T-helper 17 cell (primary cell): ENCODE measurements at regions not wholly inside any gene's neighbourhood (a gene's known extent, or its start where the extent isn't known, plus 50 kb on each side); places are given as distances from the start of the nearest gene placed in this dataset.
"Not testable (repeated sequence)": the region's sequence is repeated elsewhere in the genome, so short reads cannot be mapped to it uniquely, and the experiment has no call there.

Source experiments
- ATAC-seq: fragments of 150-1000 bp; cut with Tn5 transposase; 2 replicates; pipeline ENCODE4 v1.10.0; 2021; ENCODE audit warnings: mild to moderate bottlenecking, moderate library complexity
- DNase-seq, 3 donors: peaks; one replicate each; pipeline versions ENCODE4 v3.0.0 to v3.0.0-alpha.2; 2020 to 2021
- H3K9me3 ChIP-seq: one replicate; pipeline ENCODE4 v1.7.0; 2013; ENCODE audit warnings: low read length, mild to moderate bottlenecking; ENCODE audit not compliant: control insufficient read depth, poor library complexity, severe bottlenecking
- H3K27ac Mint-ChIP-seq: one replicate; pipeline ENCODE4 v1.8.0; 2022; ENCODE audit warnings: mild to moderate bottlenecking, moderate library complexity, mixed read lengths
- H3K27me3 Mint-ChIP-seq: one replicate; pipeline ENCODE4 v1.8.0; 2022; ENCODE audit warnings: mixed read lengths
- H3K36me3 Mint-ChIP-seq: one replicate; pipeline ENCODE4 v1.8.0; 2022; ENCODE audit warnings: low read depth, mixed read lengths
- H3K4me1 Mint-ChIP-seq: one replicate; pipeline ENCODE4 v1.8.0; 2022; ENCODE audit warnings: mild to moderate bottlenecking, mixed read lengths
- H3K4me3 Mint-ChIP-seq: one replicate; pipeline ENCODE4 v1.8.0; 2022; ENCODE audit warnings: mild to moderate bottlenecking, moderate library complexity, mixed read lengths

DNA sequence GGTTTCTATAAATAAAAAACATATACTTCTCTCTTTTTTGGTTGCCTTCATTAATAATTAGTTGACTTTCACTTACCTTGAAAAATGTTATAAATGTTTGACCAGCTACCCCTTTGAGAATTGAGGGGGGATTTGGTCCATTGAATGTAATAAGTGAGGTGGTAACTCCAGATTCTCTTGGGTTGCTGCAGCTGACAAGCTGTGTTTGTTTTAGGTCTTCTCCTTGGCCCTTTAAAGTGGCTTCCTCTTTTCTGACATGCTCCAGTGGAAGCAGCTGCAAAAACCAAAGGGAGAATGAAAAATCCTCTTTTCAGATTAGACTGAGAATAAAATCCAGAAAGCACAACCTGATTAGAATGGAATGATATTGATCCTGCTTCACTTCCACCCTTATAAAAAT, 410.5 kb downstream of the TMEM38B start:
- Mint-ChIP-seq H3K27me3 (no peaks in the 10 kb centered on the region), H3K36me3 (no peaks in the 10 kb centered on the region), H3K4me3 (no peak overlapping the region), H3K27ac (no peak overlapping the region), H3K4me1 (no peaks in the 10 kb centered on the region)
- no peaks in the 10 kb centered on the region for H3K9me3 ChIP-seq
- no peak for DNase-seq
- ATAC-seq, result no peak

DNA sequence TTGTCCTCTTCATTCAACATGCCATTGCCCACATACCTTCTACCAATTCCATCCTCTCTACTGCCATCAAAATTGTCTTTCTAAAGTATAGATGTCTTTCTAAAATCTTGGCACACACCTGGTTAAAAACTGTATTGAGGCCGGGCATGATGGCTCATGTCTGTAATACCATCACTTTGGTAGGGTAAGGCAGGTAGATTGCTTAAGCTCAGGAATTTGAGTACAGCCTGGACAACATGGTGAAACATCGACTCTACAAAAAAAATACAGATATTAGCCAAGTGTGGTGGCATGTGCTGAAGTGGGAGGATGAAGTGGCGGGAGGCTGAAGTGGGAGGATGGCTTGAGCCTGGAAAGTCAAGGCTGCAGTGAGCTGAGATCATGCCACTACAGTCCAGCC, 412.1 kb downstream of the TMEM38B start:
- H3K4me3 Mint-ChIP-seq, result no peak overlapping the region
- DNase-seq (no peak), ATAC-seq (no peak)
- H3K9me3 ChIP-seq, result no peaks in the 10 kb centered on the region
- H3K27me3 Mint-ChIP-seq, result no peaks in the 10 kb centered on the region
- H3K4me1 Mint-ChIP-seq, result no peaks in the 10 kb centered on the region
- no peaks in the 10 kb centered on the region for H3K36me3 Mint-ChIP-seq
- no peak overlapping the region for H3K27ac Mint-ChIP-seq

DNA sequence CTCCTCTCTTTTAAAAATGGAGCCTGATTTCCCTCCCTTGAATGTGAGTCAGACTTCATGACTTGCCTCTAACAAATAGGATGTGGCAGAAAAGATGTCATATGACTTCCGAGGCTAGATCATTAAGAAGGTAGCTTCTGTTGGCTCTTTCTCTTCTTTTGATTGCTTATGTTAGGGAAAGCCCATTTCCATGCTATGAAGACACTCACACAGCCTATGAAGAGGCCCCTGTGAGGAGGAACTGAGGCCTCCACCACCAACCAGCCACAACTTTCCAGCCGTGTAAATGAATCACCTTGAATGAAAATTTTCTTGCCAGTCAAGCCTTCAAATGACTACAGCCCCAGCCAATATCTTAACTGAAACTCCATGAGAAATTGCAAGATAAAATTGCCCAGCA, 413.4 kb downstream of the TMEM38B start:
- Mint-ChIP-seq H3K4me3 (no peak overlapping the region), H3K27me3 (no peaks in the 10 kb centered on the region), H3K27ac (no peak overlapping the region), H3K36me3 (no peaks in the 10 kb centered on the region), H3K4me1 (no peaks in the 10 kb centered on the region)
- H3K9me3 ChIP-seq, result no peaks in the 10 kb centered on the region
- no peak for ATAC-seq
- DNase-seq, result no peak

DNA sequence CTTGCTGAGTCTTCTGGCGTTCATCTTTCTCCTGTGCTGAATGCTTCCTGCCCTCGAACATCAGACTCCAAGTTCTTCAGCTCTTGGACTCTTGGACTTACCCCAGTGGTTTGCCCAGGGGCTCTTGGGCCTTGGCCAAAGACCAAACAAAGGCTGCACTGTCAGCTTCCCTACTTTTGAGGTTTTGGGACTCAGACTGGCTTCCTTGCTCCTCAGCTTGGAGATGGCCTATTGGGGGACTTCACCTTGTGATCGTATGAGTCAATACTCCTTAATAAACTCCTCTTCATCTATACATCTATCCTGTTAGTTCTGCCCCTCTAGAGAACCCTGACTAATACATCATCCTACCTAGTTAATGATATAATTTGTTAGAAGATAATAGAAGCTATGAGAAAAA, 415.4 kb downstream of the TMEM38B start:
- H3K4me1 Mint-ChIP-seq, result not testable (repeated sequence)

DNA sequence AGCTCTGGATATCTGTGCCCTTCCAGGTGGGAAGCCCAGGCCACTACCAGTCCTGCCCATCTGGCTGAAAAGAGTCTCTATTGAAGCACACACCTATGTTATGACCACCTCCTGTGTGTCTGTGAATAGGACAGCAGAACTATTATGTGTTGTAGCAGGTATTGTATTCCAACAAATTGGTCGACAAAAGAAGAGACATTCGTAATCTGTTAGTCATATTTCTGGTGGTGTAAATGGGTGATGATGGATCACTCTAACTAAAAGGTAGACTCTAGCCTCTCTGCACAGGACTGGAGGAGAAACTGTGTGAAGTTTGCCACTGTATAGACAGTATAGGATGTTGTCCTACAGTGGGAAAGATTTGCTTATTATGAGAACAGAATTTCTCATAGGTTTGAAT, 416.1 kb downstream of the TMEM38B start:
- ATAC-seq, result no peak
- Mint-ChIP-seq H3K4me1 (no peaks in the 10 kb centered on the region), H3K27ac (no peak overlapping the region), H3K36me3 (no peaks in the 10 kb centered on the region), H3K4me3 (no peak overlapping the region), H3K27me3 (no peaks in the 10 kb centered on the region)
- no peak for DNase-seq
- no peaks in the 10 kb centered on the region for H3K9me3 ChIP-seq

More for the DNA sequence above, 415.4 kb downstream of the TMEM38B start:
- H3K36me3 Mint-ChIP-seq, H3K4me3 Mint-ChIP-seq, H3K27ac Mint-ChIP-seq, DNase-seq, H3K27me3 Mint-ChIP-seq, ATAC-seq, H3K9me3 ChIP-seq: not testable (repeated sequence)

DNA sequence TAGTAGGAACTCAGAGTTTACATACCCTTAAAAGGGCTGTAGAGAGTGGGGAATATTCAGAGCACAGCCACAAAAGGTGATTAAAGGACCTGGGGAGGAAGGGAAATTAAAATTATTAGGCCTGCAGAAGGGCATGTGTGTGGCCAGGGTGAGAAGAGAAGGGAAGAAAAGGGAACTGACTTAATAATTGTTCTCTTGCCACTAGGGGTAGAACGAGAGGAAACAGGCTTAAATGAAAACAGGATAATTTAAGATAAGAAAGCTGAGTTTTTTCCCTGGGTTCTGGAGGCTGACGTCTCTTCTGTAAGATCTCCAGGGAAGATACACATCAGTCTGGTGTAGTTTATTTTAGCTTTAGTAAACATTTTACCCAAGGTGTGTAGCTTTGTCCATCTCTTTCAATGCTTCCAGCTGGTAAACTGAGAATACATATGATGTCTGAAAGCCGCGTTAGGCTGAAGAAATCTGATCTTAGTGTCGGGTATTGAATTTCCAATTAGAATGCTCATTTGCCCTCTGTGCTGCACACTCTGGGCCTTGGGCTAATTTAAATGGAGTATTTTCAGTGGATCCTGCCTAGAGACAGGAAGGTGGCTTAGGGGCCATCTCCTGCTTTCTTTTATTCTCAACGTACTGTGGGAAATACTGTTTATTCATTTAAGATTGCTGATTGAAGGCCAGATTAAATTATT, 416.8 kb downstream of the TMEM38B start:
- Mint-ChIP-seq H3K27ac (no peak overlapping the region), H3K4me3 (no peak overlapping the region), H3K4me1 (no peaks in the 10 kb centered on the region), H3K27me3 (no peaks in the 10 kb centered on the region), H3K36me3 (no peaks in the 10 kb centered on the region)
- H3K9me3 ChIP-seq, result no peaks in the 10 kb centered on the region
- no peak for ATAC-seq
- no peak for DNase-seq

DNA sequence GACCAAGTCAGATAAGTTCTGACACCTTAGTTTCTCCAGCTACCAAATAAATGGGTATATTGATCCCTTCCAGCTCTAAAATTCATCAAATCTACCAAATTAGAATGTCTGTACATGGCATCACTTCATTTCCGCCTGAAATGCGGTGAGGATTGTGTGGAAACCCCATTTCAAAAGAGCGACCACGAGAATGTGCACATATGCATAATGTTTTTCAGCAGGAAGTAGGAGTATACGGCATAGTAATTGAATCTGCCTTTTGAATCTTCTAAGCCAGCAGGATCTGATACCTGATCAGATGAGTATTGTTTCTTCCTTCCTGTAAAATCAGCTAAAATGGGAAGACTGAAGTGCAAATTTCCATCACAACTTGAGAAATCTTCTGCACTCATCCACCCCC, 418.6 kb downstream of the TMEM38B start:
- Mint-ChIP-seq H3K27ac (no peak overlapping the region), H3K36me3 (no peaks in the 10 kb centered on the region), H3K4me3 (no peak overlapping the region), H3K4me1 (no peaks in the 10 kb centered on the region), H3K27me3 (no peaks in the 10 kb centered on the region)
- ATAC-seq (no peak), DNase-seq (no peak)
- H3K9me3 ChIP-seq, result no peaks in the 10 kb centered on the region

DNA sequence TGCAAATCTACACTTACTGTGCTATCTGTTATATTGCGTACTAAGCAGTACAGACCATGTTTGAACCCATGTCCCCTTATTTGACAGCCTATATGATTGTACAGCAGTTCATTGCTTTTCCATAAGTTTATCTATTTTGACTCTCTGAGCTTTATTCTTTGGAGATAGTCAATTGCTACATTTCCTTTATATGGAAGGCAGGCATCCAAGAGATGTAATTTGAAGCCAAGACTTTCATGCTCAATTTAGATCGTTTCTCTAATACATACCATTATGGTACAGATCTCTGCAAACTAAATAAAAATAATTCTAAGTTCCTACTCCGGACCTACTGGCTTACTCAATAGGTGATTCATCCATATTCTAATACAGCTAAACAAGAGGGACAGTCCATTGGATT, 424.8 kb downstream of the TMEM38B start:
- no peak for ATAC-seq
- Mint-ChIP-seq H3K27ac (no peak overlapping the region), H3K36me3 (no peaks in the 10 kb centered on the region), H3K4me3 (no peak overlapping the region), H3K27me3 (no peaks in the 10 kb centered on the region), H3K4me1 (no peaks in the 10 kb centered on the region)
- H3K9me3 ChIP-seq, result no peaks in the 10 kb centered on the region
- no peak for DNase-seq

DNA sequence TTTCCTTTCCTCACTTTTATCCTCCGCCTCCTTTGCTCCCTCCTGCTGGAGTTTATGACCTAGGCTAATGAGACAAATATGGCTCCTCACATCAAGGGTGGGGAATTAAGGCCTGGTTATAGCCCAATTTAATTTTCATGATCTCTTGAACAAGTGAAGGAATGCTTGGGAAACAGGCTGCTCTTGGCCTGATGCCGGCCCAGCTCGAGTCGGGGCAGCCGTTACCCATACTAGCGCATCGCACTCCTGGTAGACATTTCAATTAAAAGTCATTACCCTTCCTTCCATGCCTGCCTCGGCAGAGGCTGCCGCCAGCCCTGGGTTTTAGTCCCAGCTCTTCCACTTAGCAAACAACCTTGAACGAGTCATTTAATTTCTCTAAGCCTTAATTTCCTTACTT, 425.7 kb downstream of the TMEM38B start:
- no peaks in the 10 kb centered on the region for H3K36me3 Mint-ChIP-seq
- no peaks in the 10 kb centered on the region for H3K27me3 Mint-ChIP-seq
- DNase-seq, result no peak
- no peaks in the 10 kb centered on the region for H3K9me3 ChIP-seq
- H3K27ac Mint-ChIP-seq, result no peak overlapping the region
- no peak for ATAC-seq
- H3K4me1 Mint-ChIP-seq, result no peaks in the 10 kb centered on the region
- H3K4me3 Mint-ChIP-seq, result no peak overlapping the region

DNA sequence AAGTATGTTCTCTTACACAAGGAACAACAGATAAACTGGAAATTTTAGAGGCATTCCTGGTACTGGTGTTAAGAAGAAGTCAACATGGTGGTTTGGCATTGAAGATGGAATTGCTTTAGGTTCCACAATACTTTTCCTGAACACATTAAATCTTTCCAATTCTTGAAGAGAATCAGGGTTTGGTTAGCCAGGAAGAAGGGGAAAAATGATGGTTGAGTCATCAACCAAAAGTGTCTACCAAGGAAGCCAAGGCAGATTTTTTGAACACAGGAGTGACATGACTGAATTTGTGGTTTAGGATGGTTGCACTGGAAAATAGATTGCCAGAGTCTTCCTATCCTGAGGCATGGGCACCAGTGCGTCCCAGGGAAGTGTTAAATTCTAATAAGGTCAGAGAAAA, 433.4 kb downstream of the TMEM38B start:
- Mint-ChIP-seq H3K4me1 (no peaks in the 10 kb centered on the region), H3K36me3 (no peaks in the 10 kb centered on the region), H3K27ac (no peak overlapping the region), H3K27me3 (no peaks in the 10 kb centered on the region), H3K4me3 (no peak overlapping the region)
- ATAC-seq, result no peak
- H3K9me3 ChIP-seq, result peaks cover 2% of the 10 kb centered on the region
- DNase-seq, result no peak

DNA sequence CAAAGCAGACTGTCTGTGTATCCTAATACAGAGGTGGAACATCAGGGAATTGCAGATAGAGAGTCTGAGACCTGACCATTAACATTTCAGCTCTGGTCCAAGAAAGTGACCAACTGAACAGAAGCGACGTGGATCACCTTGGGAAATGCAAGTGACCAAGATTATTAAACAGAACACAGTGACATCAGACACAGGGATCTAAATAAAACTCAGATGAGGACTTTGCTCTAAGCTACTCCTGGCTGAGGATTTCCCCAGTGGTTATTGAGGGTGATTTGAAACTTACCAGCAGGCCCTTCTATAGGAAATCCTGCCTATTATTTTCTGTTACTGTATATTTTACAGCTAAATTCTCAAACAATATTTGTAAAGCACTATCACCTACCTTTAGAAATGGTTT, 436.0 kb downstream of the TMEM38B start:
- H3K27me3 Mint-ChIP-seq, result no peaks in the 10 kb centered on the region
- no peak overlapping the region for H3K27ac Mint-ChIP-seq
- ATAC-seq, result no peak
- peaks cover 2% of the 10 kb centered on the region for H3K9me3 ChIP-seq
- H3K4me3 Mint-ChIP-seq, result no peak overlapping the region
- H3K36me3 Mint-ChIP-seq, result no peaks in the 10 kb centered on the region
- no peaks in the 10 kb centered on the region for H3K4me1 Mint-ChIP-seq
- DNase-seq, result no peak

DNA sequence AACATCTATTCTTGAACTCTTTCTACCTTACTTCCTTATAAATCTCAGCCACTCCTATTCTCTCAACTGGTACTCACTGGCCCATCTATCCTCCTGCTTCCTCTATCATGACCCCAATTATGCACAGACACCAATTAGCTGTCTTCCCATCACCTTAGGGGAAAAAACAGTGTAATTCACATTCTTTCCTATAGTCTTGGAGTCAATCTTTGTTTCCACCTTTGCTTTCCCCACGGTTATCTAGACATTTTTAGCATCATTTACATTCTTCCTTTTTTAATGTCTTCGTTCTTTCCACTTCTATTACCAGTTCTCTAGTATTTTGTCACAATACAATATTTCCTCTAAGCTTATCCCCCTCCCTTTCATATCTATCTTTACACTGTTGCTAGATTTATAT, 449.4 kb downstream of the TMEM38B start:
- no peaks in the 10 kb centered on the region for H3K36me3 Mint-ChIP-seq
- no peaks in the 10 kb centered on the region for H3K27me3 Mint-ChIP-seq
- no peak overlapping the region for H3K4me3 Mint-ChIP-seq
- no peaks in the 10 kb centered on the region for H3K9me3 ChIP-seq
- H3K27ac Mint-ChIP-seq, result no peak overlapping the region
- ATAC-seq (no peak), DNase-seq (no peak)
- H3K4me1 Mint-ChIP-seq, result no peaks in the 10 kb centered on the region

DNA sequence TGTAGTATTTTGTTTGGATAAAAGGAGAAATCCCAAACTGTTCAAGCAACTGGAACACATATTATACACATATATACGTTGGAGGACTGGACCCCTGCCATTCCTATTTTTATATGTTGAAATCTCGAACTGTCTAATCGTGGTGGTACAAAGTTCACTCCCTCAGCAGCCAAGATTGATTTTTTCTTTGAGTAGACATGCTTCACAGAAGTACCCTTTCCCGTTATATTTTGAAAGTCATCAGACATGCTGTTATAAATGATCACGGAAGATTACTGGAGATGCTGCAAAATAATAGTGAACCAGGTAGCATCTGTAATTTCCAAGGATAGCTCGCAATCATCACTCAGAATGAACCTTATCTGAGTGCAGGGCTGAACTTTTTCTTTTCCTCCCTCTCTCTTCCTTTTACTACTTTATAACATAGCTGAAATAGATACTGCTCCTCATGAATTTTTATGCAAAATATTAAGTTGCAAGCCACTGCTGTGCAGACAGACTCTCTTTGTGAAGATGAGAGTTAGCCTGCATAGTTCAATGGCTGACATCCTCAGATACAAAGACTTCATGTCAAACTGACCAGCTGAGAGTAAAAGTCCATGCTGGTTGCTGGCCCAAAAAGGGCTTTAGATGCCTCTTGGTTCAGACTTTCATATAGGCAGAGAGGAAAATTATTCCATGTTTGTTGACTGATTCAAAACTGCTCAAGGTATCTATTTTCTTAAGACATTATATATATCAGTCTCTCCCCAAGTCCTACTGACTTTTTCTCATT, 451.9 kb downstream of the TMEM38B start:
- H3K9me3 ChIP-seq, result no peaks in the 10 kb centered on the region
- no peak overlapping the region for H3K4me3 Mint-ChIP-seq
- no peak for ATAC-seq
- no peaks in the 10 kb centered on the region for H3K4me1 Mint-ChIP-seq
- no peaks in the 10 kb centered on the region for H3K36me3 Mint-ChIP-seq
- no peak overlapping the region for H3K27ac Mint-ChIP-seq
- no peak for DNase-seq
- H3K27me3 Mint-ChIP-seq, result no peaks in the 10 kb centered on the region

DNA sequence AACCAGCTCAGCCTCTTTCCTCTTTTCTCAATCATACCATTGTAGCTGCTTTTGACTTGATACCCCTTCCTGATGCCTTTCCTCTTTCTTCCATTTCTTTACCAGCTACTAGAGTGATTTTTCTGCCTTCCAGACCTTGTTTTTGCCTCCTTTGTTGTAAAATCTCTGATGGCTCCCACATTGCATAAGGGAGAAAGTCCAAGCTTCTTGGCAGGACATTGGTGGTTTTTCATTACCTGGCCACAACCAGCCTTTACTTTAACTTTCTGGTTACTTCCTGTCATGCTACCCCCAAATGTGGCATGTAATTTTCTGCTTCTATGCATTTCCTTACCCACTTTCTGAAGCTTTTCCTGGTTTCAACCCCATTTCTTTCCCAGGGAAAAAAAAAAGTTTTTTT, 452.5 kb downstream of the TMEM38B start:
- Mint-ChIP-seq H3K4me3 (no peak overlapping the region), H3K4me1 (no peaks in the 10 kb centered on the region), H3K27me3 (no peaks in the 10 kb centered on the region), H3K36me3 (no peaks in the 10 kb centered on the region), H3K27ac (no peak overlapping the region)
- ATAC-seq (no peak), DNase-seq (no peak)
- no peaks in the 10 kb centered on the region for H3K9me3 ChIP-seq
